IMR-90 (cell line): ENCODE measurements at regions not wholly inside any gene's neighbourhood (a gene's known extent, or its start where the extent isn't known, plus 50 kb on each side); places are given as distances from the start of the nearest gene placed in this dataset.

ENCODE experiments used
- CEBPB ChIP-seq: IDR thresholded peaks from 2 replicates; pipeline ENCODE4 v1.6.1; 2012; ENCODE audit warnings: low read depth, low read length, improper control_type of control experiment
- TF ChIP-seq, protein P1 (sequence below): conservative IDR thresholded peaks from 2 replicates; pipeline ENCODE4 v1.5.1; 2012; ENCODE audit warnings: mild to moderate bottlenecking, low read depth, low read length, improper control_type of control experiment

- TF ChIP-seq CEBPB, result no peak
- TF ChIP-seq, protein P1, sequence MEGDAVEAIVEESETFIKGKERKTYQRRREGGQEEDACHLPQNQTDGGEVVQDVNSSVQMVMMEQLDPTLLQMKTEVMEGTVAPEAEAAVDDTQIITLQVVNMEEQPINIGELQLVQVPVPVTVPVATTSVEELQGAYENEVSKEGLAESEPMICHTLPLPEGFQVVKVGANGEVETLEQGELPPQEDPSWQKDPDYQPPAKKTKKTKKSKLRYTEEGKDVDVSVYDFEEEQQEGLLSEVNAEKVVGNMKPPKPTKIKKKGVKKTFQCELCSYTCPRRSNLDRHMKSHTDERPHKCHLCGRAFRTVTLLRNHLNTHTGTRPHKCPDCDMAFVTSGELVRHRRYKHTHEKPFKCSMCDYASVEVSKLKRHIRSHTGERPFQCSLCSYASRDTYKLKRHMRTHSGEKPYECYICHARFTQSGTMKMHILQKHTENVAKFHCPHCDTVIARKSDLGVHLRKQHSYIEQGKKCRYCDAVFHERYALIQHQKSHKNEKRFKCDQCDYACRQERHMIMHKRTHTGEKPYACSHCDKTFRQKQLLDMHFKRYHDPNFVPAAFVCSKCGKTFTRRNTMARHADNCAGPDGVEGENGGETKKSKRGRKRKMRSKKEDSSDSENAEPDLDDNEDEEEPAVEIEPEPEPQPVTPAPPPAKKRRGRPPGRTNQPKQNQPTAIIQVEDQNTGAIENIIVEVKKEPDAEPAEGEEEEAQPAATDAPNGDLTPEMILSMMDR, result no peak
Observed at GRCh38 chr3:151564261-151564660, 103.4 kb upstream of the IGSF10 start.
